Heart right ventricle (tissue), 16 donors: ENCODE measurements at regions not wholly inside any gene's neighbourhood (a gene's known extent, or its start where the extent isn't known, plus 50 kb on each side); places are given as distances from the start of the nearest gene placed in this dataset.

Experiments used
- ATAC-seq, 8 donors: fragments of 200-7000 bp; cut with Tn5 transposase; one replicate each; pipeline ENCODE4 v1.9.1; 2020; ENCODE audit warnings: mild to moderate bottlenecking in 8 of 8, moderate library complexity in 8 of 8, moderate number of reproducible peaks in 1 of 8
- DNase-seq, 2 donors: peaks; one replicate each; pipeline ENCODE4 v3.0.0-alpha.2; 2020
- H3K27ac ChIP-seq, 10 donors: fragments of 200-600 bp; sonication (generic) in 2 of 10; one replicate each; pipeline versions ENCODE4 v1.5.0 to v1.8.0; 2020 to 2022; ENCODE audit warnings: mild to moderate bottlenecking in 3 of 10
- H3K27me3 ChIP-seq, 7 donors: fragments of 200-600 bp; one replicate each; pipeline ENCODE4 v1.8.0; 2021 to 2022; ENCODE audit warnings: mild to moderate bottlenecking in 2 of 7
- H3K36me3 ChIP-seq, 9 donors: fragments of 200-600 bp; sonication (generic) in 1 of 9; one replicate each; pipeline versions ENCODE4 v1.5.0 to v1.8.0; 2020 to 2022; ENCODE audit warnings: mild to moderate bottlenecking in 2 of 9
- H3K4me1 ChIP-seq, 9 donors: fragments of 200-600 bp; sonication (generic) in 1 of 9; one replicate each; pipeline versions ENCODE4 v1.5.0 to v1.8.0; 2020 to 2022; ENCODE audit warnings: mild to moderate bottlenecking in 4 of 9
- H3K4me3 ChIP-seq, 10 donors: fragments of 200-600 bp; sonication (generic) in 2 of 10; one replicate each; pipeline versions ENCODE4 v1.5.0 to v1.8.0; 2020 to 2022; ENCODE audit warnings: mild to moderate bottlenecking in 7 of 10, moderate library complexity in 2 of 10
- H3K9me3 ChIP-seq, 11 donors: fragments of 200-600 bp in 10 of 11; sonication (generic) in 2 of 11; one replicate each; pipeline versions ENCODE4 v1.5.0 to v1.8.0; 2013 to 2022; ENCODE audit warnings: mild to moderate bottlenecking in 2 of 11, control low read depth in 1 of 11, moderate library complexity in 1 of 11
- CTCF ChIP-seq, 9 donors: fragments of 200-600 bp; sonication (generic) in 2 of 9; IDR thresholded peaks; one replicate each; pipeline versions ENCODE4 v1.5.0 to v1.8.0; 2021 to 2022; ENCODE audit warnings: antibody characterized with exemption in 9 of 9, mild to moderate bottlenecking in 5 of 9, moderate library complexity in 1 of 9
- WGBS, 2 donors: extraction: QIAGEN DNeasy Blood & Tissue Kit; methylation state at CpG; one replicate each; pipeline ENCODE4 v1.1.7; 2013; ENCODE audit warnings: inconsistent platforms in 1 of 2; 5-methylcytosine and 5-hydroxymethylcytosine counted together
- intact Hi-C, 10 donors: fragments of 100-400 bp; cut with DNase I; formaldehyde crosslinking; loops; one replicate each; pipeline versions ENCODE4 v1.11.1 to v1.14.2; 2022
- donor health status: Arrhythmogenic right ventricular cardiomyopathy.
- donor health status: ischemic (EF 13 %, LVEDD 7.1; RV severe dilation, severe dysfunction).
- donor health status: healthy with polysubstance abuse.
- donor health status: DM: no; HTN: yes; CAD: no.
- donor health status: DM: no; HTN: no; CAD: no.
- donor health status: ischemic (EF 25% LVEDD 6.9; RV normal size, moderate dysfunction).
- donor health status: ischemic (EF 25% LVEDD 5.7; RV mildly dilated, moderate dysfunction).
- donor health status: healthy.
- donor health status: DM: yes; HTN: yes; CAD: no.
- donor health status: Ischemic cardiomyopathy.
- donor health status: ischemic (EF 35%, LVEDD 5.7; RV mildly dilated, moderate dysfunction).
- donor health status: nonischemic (EF 11% LVEDD 7.7; RV severe dilation, severe dysfunction).
- donor health status: DM: yes; HTN: yes; CAD: no.
- donor health status: PGD.
- donor health status: ischemic (EF 29% LVEDD 5.4; RV normal size, mild dysfunction).
- donor health status: nonischemic (EF 23%, LVEDD 6.1; RV moderate dilation, normal function).

DNA sequence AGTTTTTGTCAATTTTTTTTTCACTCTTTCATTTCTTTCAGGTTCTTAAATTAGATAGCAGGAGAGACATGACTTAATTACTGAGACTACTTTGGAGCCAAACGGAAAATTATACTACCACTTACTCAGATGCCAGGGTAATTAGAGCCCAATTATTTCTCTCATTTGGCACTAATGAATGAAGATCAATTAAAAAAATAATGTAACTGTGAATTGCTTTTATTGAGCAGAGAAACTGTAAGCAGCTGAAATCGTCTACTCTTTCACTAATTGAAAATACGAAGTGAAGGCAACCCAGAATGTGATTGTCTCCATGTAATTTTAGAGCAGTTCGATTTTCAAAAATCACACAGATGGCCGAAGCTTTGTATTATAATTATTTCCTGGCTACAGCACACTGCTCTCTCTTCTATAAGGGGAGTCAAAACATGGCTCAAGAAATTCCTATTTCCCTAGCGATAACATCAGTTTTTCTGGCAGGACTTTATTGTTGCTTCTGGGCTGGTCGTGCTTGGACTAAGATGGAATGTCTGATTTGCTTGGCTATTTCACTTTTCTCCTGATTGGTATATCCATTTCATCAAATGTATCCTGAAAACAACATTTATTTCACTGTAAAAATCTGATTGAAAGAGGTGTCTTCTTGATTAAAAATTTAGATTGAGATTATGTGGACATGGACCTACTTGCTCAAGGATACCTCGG, 55.8 kb upstream of the PDZRN3 start:
- no peak for TF ChIP-seq CTCF (IDR thresholded peaks at IDR 0.05)
- 72 to 79% methylated on average over 8 of the region's 8 CpGs for WGBS, 2 donors
- intact Hi-C loops, result no loop called here
- no peaks in the 10 kb centered on the region for H3K9me3 ChIP-seq
- ATAC-seq (no peak), DNase-seq (no peak)
- H3K4me1 ChIP-seq, result no peaks in the 10 kb centered on the region
- no peak overlapping the region for H3K27ac ChIP-seq
- no peaks in the 10 kb centered on the region for H3K27me3 ChIP-seq
- no peak overlapping the region for H3K4me3 ChIP-seq
- no peaks in the 10 kb centered on the region for H3K36me3 ChIP-seq

- intact Hi-C loops, result no loop called here
- ATAC-seq, result no peak
- no peak overlapping the region for H3K27ac ChIP-seq
- H3K4me1 ChIP-seq, result no peaks in the 10 kb centered on the region
- no peak for TF ChIP-seq CTCF (IDR thresholded peaks at IDR 0.05)
- H3K9me3 ChIP-seq, result no peaks in the 10 kb centered on the region
- H3K36me3 ChIP-seq, result no peaks in the 10 kb centered on the region
- no peak overlapping the region for H3K4me3 ChIP-seq
- no peaks in the 10 kb centered on the region for H3K27me3 ChIP-seq
- 85 to 86% methylated on average over 7 of the region's 7 CpGs for WGBS, 2 donors
- no peak for DNase-seq
Observed at GRCh38 chr3:73677336-73678024, 52.7 kb upstream of the PDZRN3 start.
